ENCODE measurements at regions not wholly inside any gene's neighbourhood (a gene's known extent, or its start where the extent isn't known, plus 50 kb on each side); places are given as distances from the start of the nearest gene placed in this dataset.

DNA sequence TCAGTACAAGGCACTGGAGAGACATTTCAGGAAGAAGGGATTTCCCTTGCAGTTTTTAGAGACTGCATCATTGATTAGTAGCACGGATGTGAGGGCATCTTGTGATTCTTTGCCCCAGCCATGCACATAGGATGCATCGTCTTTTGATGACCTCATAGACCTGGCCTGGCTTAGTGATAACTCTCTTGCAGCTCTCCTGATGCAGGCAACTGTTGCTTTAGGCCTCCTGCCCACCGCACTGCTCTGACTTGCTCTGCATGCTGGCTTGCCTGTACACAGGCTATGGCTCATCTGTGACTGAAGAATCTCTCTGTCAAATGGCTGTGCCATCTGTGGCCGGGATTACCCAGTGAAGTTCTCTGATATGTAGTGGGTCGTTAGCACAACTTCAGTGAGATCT, 207.7 kb upstream of the PTCHD4 start:
- H3K27me3 Mint-ChIP-seq (ENCODE audit: insufficient read depth, unreplicated experiment) = no peaks in the 10 kb centered on the region
- TF ChIP-seq, protein P1, sequence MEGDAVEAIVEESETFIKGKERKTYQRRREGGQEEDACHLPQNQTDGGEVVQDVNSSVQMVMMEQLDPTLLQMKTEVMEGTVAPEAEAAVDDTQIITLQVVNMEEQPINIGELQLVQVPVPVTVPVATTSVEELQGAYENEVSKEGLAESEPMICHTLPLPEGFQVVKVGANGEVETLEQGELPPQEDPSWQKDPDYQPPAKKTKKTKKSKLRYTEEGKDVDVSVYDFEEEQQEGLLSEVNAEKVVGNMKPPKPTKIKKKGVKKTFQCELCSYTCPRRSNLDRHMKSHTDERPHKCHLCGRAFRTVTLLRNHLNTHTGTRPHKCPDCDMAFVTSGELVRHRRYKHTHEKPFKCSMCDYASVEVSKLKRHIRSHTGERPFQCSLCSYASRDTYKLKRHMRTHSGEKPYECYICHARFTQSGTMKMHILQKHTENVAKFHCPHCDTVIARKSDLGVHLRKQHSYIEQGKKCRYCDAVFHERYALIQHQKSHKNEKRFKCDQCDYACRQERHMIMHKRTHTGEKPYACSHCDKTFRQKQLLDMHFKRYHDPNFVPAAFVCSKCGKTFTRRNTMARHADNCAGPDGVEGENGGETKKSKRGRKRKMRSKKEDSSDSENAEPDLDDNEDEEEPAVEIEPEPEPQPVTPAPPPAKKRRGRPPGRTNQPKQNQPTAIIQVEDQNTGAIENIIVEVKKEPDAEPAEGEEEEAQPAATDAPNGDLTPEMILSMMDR (IDR thresholded peaks at IDR 0.05; ENCODE audit: unreplicated experiment) = no peak
- no TSS peak for BruUV-seq (replicated peaks)
- intact Hi-C loops (cut with micrococcal nuclease) = no loop called here
- ChIA-PET CTCF (interaction anchor here (0.7 kb wide), 1 partner anchor 215 kb away, joined by 4 read pairs; no protein-coding TSS in a partner anchor), POLR2A (no interaction called here)
- no peak overlapping the region for H3K27ac Mint-ChIP-seq (ENCODE audit: low read depth, unreplicated experiment)
- H3K9me3 Mint-ChIP-seq (ENCODE audit: unreplicated experiment) = no peaks in the 10 kb centered on the region
- no peak for DNase-seq (ENCODE audit: unreplicated experiment)
- no peaks in the 10 kb centered on the region for H3K4me1 Mint-ChIP-seq (ENCODE audit: insufficient read depth, unreplicated experiment)
- no peak overlapping the region for H3K4me3 Mint-ChIP-seq (ENCODE audit: unreplicated experiment)
- no peaks in the 10 kb centered on the region for H3K36me3 Mint-ChIP-seq (ENCODE audit: insufficient read depth, unreplicated experiment)

- intact Hi-C loops (cut with micrococcal nuclease) = no loop called here
- no TSS peak for BruUV-seq (replicated peaks)
- Mint-ChIP-seq H3K27me3 (ENCODE audit: insufficient read depth, unreplicated experiment) (no peaks in the 10 kb centered on the region), H3K4me3 (ENCODE audit: unreplicated experiment) (no peak overlapping the region), H3K9me3 (ENCODE audit: unreplicated experiment) (no peaks in the 10 kb centered on the region), H3K4me1 (ENCODE audit: insufficient read depth, unreplicated experiment) (no peaks in the 10 kb centered on the region), H3K27ac (ENCODE audit: low read depth, unreplicated experiment) (no peak overlapping the region), H3K36me3 (ENCODE audit: insufficient read depth, unreplicated experiment) (no peaks in the 10 kb centered on the region)
- no peak for DNase-seq (ENCODE audit: unreplicated experiment)
- TF ChIP-seq, protein P1 (IDR thresholded peaks at IDR 0.05; ENCODE audit: unreplicated experiment) = no peak
- ChIA-PET CTCF (interaction anchor here (0.7 kb wide), 1 partner anchor 75 kb away, joined by 3 read pairs; no protein-coding TSS in a partner anchor), POLR2A (no interaction called here)
These were observed 204.9 kb upstream of the PTCHD4 start for GRCh38 chr6:48315915-48316314.

DNA sequence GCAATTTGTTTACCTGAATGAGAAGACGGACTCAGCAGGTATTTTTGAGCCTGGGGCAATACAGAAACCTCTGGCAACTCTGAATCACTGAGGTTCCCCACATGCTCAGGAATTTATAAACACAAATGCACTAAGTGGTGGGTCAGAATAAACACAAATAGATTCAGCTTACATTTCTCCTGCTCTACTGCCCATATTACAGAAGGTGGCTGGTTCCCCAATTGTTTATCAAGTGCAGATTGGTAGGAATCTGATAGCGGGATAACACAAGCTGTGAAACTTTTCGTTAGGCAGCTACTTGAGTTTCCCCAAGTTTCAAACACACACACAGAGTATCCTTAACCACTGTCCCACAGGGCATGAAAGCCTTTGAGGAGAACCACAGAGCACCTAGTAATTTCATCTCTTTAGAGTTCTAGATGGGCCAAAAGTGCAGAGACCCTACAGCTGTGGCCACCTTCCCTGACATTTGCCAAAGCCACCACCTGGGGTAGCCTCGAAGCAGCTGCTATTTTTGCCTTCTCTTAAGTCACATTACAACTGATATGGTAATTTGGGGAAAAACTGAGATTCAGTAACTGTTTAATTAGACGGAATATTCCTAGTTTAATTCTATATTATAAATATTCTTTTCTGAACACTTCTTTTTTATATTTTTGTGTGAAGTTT, 204.2 kb upstream of the PTCHD4 start:
- H3K4me1 Mint-ChIP-seq (ENCODE audit: insufficient read depth, unreplicated experiment) = no peaks in the 10 kb centered on the region
- no peaks in the 10 kb centered on the region for H3K27me3 Mint-ChIP-seq (ENCODE audit: insufficient read depth, unreplicated experiment)
- intact Hi-C loops (cut with micrococcal nuclease) = no loop called here
- no peak overlapping the region for H3K4me3 Mint-ChIP-seq (ENCODE audit: unreplicated experiment)
- ChIA-PET CTCF (interaction anchor here (0.7 to 1.3 kb wide), 2 partner anchors 13 to 74 kb away, joined by 3 read pairs; no protein-coding TSS in a partner anchor), POLR2A (no interaction called here)
- DNase-seq (ENCODE audit: unreplicated experiment) = no peak
- H3K9me3 Mint-ChIP-seq (ENCODE audit: unreplicated experiment) = no peaks in the 10 kb centered on the region
- TF ChIP-seq, protein P1 (IDR thresholded peaks at IDR 0.05; ENCODE audit: unreplicated experiment) = no peak
- H3K27ac Mint-ChIP-seq (ENCODE audit: low read depth, unreplicated experiment) = no peak overlapping the region
- no TSS peak for BruUV-seq (replicated peaks)
- H3K36me3 Mint-ChIP-seq (ENCODE audit: insufficient read depth, unreplicated experiment) = no peaks in the 10 kb centered on the region

DNA sequence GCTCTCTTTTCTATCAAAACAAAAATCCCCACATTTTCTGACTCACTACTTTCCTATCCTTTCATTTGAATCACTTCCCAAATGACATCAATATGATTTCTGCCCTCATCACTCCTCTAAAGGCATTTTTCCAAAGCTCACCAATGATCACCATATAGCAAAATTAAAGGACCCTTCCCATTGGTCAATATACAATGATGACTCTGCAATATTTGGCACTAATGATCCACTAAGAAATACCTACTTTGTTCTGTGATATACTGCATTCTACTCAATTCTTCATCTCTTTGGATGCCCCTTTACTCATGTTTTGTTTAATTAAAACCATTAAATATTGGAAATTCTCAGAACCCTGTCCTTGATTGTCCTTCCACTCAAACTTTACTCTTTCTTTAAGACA, 200.3 kb upstream of the PTCHD4 start:
- DNase-seq (ENCODE audit: unreplicated experiment) = no peak
- H3K9me3 Mint-ChIP-seq (ENCODE audit: unreplicated experiment) = no peaks in the 10 kb centered on the region
- no TSS peak for BruUV-seq (replicated peaks)
- TF ChIP-seq, protein P1 (IDR thresholded peaks at IDR 0.05; ENCODE audit: unreplicated experiment) = no peak
- intact Hi-C loops (cut with micrococcal nuclease) = no loop called here
- H3K27me3 Mint-ChIP-seq (ENCODE audit: insufficient read depth, unreplicated experiment) = no peaks in the 10 kb centered on the region
- H3K4me1 Mint-ChIP-seq (ENCODE audit: insufficient read depth, unreplicated experiment) = no peaks in the 10 kb centered on the region
- no peak overlapping the region for H3K4me3 Mint-ChIP-seq (ENCODE audit: unreplicated experiment)
- CTCF ChIA-PET = no interaction called here
- H3K36me3 Mint-ChIP-seq (ENCODE audit: insufficient read depth, unreplicated experiment) = no peaks in the 10 kb centered on the region
- POLR2A ChIA-PET = no interaction called here
- H3K27ac Mint-ChIP-seq (ENCODE audit: low read depth, unreplicated experiment) = no peak overlapping the region

All from MCF 10A (cell line).